ENCODE measurements at regions not wholly inside any gene's neighbourhood (a gene's known extent, or its start where the extent isn't known, plus 50 kb on each side); places are given as distances from the start of the nearest gene placed in this dataset.

DNA sequence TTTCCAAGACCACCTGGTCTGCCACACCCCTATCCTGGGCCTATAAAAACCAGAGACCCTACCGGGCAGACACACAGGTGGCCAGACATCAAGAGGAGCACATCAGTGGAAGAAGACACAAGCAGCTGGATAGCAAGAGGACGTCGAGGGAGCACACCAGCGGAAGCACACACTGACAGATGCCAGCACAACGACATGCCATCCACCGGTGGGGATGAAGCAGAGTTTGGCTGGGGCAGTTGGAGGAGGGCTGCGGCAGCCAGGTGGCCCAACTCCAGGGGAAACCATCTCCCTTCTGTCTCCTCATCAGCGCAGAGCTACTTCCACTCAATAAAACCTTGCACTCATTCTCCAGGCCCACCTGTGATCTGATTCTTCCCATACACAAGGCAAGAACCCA, 200.6 kb downstream of the PCDH17 start:
- ChIA-PET CTCF (no interaction called here), POLR2A (no interaction called here)
- no peak overlapping the region for H3K27ac ChIP-seq (ENCODE audit: extremely low read depth, low read depth, low read length)

DNA sequence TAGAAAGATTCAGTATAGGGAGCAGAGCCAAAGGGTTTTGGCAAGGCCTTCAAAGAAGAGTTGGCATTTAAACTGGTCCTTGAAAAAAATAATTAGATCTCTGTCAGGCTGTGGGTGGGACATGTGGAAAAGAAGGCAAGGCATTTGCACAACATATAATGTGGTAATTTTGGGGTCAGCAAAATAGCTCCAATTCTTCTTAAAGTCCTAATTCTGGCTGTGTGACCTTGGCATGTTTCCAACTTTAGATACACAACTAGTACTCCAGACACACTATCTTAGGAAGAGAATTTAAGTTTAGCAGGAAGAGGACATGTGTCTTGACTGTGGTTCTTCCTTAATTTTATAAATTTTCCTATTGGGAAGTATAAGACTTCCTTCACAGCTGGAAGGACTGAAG, 206.3 kb downstream of the PCDH17 start:
- Histone ChIP-seq H3K27ac (ENCODE audit: extremely low read depth, low read depth, low read length) (no peak overlapping the region), H3K4me1 (ENCODE audit: control insufficient read depth, insufficient read depth, low read length) (no peaks in the 10 kb centered on the region), H3K4me3 (ENCODE audit: low read depth, low read length) (no peak overlapping the region), H3K9me3 (ENCODE audit: control insufficient read depth, insufficient read depth, low read depth, low read length) (no peaks in the 10 kb centered on the region), H3K36me3 (ENCODE audit: control insufficient read depth in 2 of 2, insufficient read depth in 1 of 2, low read length in 2 of 2) (no peaks in the 10 kb centered on the region)
- POLR2A ChIA-PET = no interaction called here
- CTCF ChIA-PET = no interaction called here
- no peak for TF ChIP-seq GLIS2 (tag by site-specific recombination; IDR thresholded peaks at IDR 0.05)
- no peak for TF ChIP-seq ZNF2 (tag by site-specific recombination; IDR thresholded peaks at IDR 0.05)
- no peak for TF ChIP-seq ZNF292 (tag by site-specific recombination; IDR thresholded peaks at IDR 0.05; ENCODE audit: borderline replicate concordance, low read depth)
- TF ChIP-seq ZNF624 (tag by site-specific recombination; IDR thresholded peaks at IDR 0.05) = no peak
- TF ChIP-seq, protein P1, sequence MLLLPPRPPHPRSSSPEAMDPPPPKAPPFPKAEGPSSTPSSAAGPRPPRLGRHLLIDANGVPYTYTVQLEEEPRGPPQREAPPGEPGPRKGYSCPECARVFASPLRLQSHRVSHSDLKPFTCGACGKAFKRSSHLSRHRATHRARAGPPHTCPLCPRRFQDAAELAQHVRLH (tag by site-specific recombination; IDR thresholded peaks at IDR 0.05) = no peak

More for the DNA sequence above, 200.6 kb downstream of the PCDH17 start:
- Histone ChIP-seq H3K4me1 (ENCODE audit: control insufficient read depth, insufficient read depth, low read length) (no peaks in the 10 kb centered on the region), H3K9me3 (ENCODE audit: control insufficient read depth, insufficient read depth, low read depth, low read length) (no peaks in the 10 kb centered on the region), H3K36me3 (ENCODE audit: control insufficient read depth in 2 of 2, insufficient read depth in 1 of 2, low read length in 2 of 2) (no peaks in the 10 kb centered on the region), H3K4me3 (ENCODE audit: low read depth, low read length) (no peak overlapping the region)
- TF ChIP-seq KLF10 (tag by site-specific recombination; IDR thresholded peaks at IDR 0.05) (no peak), ZBTB7A (tag by site-specific recombination; IDR thresholded peaks at IDR 0.05; ENCODE audit: low read depth) (no peak), SP3 (tag by site-specific recombination; IDR thresholded peaks at IDR 0.05) (no peak), YY2 (tag by site-specific recombination; IDR thresholded peaks at IDR 0.05) (no peak), YY1 (tag by site-specific recombination; IDR thresholded peaks at IDR 0.05) (no peak), ZNF16 (tag by site-specific recombination; IDR thresholded peaks at IDR 0.05; ENCODE audit: low read depth) (no peak), ZNF132 (tag by site-specific recombination; IDR thresholded peaks at IDR 0.05; ENCODE audit: borderline replicate concordance) (no peak), ZNF19 (tag by site-specific recombination; IDR thresholded peaks at IDR 0.05; ENCODE audit: low read depth) (no peak), ZNF529 (tag by site-specific recombination; IDR thresholded peaks at IDR 0.05; ENCODE audit: insufficient replicate concordance) (no peak)
- TF ChIP-seq, protein P2, sequence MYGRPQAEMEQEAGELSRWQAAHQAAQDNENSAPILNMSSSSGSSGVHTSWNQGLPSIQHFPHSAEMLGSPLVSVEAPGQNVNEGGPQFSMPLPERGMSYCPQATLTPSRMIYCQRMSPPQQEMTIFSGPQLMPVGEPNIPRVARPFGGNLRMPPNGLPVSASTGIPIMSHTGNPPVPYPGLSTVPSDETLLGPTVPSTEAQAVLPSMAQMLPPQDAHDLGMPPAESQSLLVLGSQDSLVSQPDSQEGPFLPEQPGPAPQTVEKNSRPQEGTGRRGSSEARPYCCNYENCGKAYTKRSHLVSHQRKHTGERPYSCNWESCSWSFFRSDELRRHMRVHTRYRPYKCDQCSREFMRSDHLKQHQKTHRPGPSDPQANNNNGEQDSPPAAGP (tag by site-specific recombination; IDR thresholded peaks at IDR 0.05) = no peak

DNA sequence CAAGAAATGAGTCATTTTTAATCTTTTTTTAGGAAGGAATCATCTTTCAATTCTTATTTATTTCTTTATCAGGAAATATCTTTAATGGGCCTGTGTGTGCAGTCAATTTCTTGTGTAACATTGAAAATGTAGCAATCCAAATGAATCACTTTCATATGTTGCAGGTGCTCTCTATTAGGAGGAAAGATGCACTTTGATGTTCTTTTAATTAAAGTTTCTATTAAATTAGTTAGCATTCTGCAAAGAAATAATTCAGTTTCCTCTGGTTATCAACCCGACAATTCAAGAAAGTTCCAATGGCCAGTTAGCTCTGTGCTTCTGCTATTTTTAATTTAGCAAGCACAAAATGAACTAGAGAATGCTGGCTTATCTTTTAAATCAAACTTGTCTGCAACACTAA, 212.0 kb downstream of the PCDH17 start:
- Histone ChIP-seq H3K9me3 (ENCODE audit: control insufficient read depth, insufficient read depth, low read depth, low read length) (no peaks in the 10 kb centered on the region), H3K27ac (ENCODE audit: extremely low read depth, low read depth, low read length) (no peak overlapping the region), H3K4me1 (ENCODE audit: control insufficient read depth, insufficient read depth, low read length) (no peaks in the 10 kb centered on the region), H3K4me3 (ENCODE audit: low read depth, low read length) (no peak overlapping the region), H3K36me3 (ENCODE audit: control insufficient read depth in 2 of 2, insufficient read depth in 1 of 2, low read length in 2 of 2) (no peaks in the 10 kb centered on the region)
- ChIA-PET CTCF (no interaction called here), POLR2A (no interaction called here)
- TF ChIP-seq, protein P3, sequence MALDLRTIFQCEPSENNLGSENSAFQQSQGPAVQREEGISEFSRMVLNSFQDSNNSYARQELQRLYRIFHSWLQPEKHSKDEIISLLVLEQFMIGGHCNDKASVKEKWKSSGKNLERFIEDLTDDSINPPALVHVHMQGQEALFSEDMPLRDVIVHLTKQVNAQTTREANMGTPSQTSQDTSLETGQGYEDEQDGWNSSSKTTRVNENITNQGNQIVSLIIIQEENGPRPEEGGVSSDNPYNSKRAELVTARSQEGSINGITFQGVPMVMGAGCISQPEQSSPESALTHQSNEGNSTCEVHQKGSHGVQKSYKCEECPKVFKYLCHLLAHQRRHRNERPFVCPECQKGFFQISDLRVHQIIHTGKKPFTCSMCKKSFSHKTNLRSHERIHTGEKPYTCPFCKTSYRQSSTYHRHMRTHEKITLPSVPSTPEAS (tag by site-specific recombination; IDR thresholded peaks at IDR 0.05) = no peak
- TF ChIP-seq ZBTB48 (tag by site-specific recombination; IDR thresholded peaks at IDR 0.05) (no peak), ZNF350 (tag by site-specific recombination; IDR thresholded peaks at IDR 0.05) (no peak), ZNF776 (tag by site-specific recombination; IDR thresholded peaks at IDR 0.05; ENCODE audit: borderline replicate concordance) (no peak), ZBTB20 (tag by site-specific recombination; IDR thresholded peaks at IDR 0.05) (no peak), ZNF302 (tag by site-specific recombination; IDR thresholded peaks at IDR 0.05; ENCODE audit: low read depth) (no peak), HOXC10 (CRISPR knock-in tag; IDR thresholded peaks at IDR 0.05) (no peak)
- TF ChIP-seq, protein P4, sequence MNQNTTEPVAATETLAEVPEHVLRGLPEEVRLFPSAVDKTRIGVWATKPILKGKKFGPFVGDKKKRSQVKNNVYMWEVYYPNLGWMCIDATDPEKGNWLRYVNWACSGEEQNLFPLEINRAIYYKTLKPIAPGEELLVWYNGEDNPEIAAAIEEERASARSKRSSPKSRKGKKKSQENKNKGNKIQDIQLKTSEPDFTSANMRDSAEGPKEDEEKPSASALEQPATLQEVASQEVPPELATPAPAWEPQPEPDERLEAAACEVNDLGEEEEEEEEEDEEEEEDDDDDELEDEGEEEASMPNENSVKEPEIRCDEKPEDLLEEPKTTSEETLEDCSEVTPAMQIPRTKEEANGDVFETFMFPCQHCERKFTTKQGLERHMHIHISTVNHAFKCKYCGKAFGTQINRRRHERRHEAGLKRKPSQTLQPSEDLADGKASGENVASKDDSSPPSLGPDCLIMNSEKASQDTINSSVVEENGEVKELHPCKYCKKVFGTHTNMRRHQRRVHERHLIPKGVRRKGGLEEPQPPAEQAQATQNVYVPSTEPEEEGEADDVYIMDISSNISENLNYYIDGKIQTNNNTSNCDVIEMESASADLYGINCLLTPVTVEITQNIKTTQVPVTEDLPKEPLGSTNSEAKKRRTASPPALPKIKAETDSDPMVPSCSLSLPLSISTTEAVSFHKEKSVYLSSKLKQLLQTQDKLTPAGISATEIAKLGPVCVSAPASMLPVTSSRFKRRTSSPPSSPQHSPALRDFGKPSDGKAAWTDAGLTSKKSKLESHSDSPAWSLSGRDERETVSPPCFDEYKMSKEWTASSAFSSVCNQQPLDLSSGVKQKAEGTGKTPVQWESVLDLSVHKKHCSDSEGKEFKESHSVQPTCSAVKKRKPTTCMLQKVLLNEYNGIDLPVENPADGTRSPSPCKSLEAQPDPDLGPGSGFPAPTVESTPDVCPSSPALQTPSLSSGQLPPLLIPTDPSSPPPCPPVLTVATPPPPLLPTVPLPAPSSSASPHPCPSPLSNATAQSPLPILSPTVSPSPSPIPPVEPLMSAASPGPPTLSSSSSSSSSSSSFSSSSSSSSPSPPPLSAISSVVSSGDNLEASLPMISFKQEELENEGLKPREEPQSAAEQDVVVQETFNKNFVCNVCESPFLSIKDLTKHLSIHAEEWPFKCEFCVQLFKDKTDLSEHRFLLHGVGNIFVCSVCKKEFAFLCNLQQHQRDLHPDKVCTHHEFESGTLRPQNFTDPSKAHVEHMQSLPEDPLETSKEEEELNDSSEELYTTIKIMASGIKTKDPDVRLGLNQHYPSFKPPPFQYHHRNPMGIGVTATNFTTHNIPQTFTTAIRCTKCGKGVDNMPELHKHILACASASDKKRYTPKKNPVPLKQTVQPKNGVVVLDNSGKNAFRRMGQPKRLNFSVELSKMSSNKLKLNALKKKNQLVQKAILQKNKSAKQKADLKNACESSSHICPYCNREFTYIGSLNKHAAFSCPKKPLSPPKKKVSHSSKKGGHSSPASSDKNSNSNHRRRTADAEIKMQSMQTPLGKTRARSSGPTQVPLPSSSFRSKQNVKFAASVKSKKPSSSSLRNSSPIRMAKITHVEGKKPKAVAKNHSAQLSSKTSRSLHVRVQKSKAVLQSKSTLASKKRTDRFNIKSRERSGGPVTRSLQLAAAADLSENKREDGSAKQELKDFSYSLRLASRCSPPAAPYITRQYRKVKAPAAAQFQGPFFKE (tag by site-specific recombination; IDR thresholded peaks at IDR 0.05; ENCODE audit: borderline replicate concordance) = no peak

Measured in HEK293 (cell line).